HL-60/S4 treated with retinoic acid at 250 ng/mL for 4 days and 3 days (cell line): ENCODE measurements at regions not wholly inside any gene's neighbourhood (a gene's known extent, or its start where the extent isn't known, plus 50 kb on each side); places are given as distances from the start of the nearest gene placed in this dataset.

Experiments used
- in situ Hi-C: fragments of 300-500 bp; cut with MboI; formaldehyde crosslinking; loops from 2 replicates; pipeline ENCODE4 v1.7.0; 2022; ENCODE audit warnings: low sequenced_read_pairs

- in situ Hi-C loops: no loop called here
Measured at GRCh38 chr4:111761531-111761930, 383.7 kb upstream of the FAM241A start.

- in situ Hi-C loops: no loop called here
Measured at GRCh38 chr4:111770514-111770913, 374.7 kb upstream of the FAM241A start.

GRCh38 chr4:111773858-111774257, 371.4 kb upstream of the FAM241A start:
- in situ Hi-C loops: no loop called here

DNA sequence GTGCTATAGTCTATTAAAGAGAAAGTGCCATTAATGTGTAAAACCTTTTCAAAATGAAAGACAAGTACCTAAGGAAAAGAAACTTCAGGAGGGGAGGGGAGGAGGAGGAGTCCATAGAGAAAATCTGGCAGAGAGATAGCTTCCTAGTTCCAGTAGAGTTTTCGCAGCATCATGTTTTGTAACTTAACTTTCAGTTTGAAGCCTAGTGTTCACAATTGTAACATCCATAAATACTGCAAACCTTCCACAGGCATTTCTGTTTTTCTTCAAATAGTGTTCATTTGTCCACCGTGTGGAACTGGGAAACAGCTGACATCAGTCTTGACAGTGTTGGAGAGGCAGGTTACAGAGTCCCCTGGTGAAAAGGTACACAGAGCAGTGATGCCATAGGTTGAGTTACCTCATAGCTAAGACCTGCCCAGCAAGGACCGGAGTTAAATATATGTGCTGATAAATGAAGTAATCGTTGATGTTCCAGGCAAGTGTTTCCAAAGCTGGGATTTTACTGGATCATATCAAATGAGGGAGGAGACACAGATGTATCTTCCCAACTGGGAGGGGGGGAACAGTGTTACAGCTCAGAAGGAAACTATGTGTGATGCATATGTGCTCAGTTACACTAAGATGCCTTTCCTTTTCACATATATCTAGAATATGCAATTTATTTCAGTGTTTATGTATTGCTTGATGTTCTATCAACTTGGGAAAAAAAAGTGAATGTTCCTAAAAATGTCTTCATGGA, 369.5 kb upstream of the FAM241A start:
- in situ Hi-C loops: no loop called here

- in situ Hi-C loops: no loop called here
Measured at GRCh38 chr4:111776561-111776960, 368.7 kb upstream of the FAM241A start.

DNA sequence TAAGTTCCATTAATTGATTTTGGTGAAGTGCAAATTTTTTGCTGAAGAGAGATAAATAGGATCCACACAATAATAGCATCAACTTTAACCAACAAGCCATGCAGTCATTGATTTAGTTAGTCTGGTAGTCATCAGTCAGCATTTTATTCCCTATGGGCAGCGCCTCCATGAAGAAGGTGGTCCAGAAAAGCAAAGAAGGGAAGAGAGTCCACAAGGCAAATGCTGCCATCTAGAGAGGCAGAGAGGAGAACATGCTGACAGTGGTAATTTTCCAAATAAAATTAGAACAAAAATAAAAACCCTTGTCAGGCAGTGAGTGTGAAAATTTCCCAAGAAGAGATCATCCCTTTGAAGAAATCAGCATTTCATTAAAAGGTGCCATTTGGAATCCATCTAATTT, 366.7 kb upstream of the FAM241A start:
- in situ Hi-C loops: no loop called here

DNA sequence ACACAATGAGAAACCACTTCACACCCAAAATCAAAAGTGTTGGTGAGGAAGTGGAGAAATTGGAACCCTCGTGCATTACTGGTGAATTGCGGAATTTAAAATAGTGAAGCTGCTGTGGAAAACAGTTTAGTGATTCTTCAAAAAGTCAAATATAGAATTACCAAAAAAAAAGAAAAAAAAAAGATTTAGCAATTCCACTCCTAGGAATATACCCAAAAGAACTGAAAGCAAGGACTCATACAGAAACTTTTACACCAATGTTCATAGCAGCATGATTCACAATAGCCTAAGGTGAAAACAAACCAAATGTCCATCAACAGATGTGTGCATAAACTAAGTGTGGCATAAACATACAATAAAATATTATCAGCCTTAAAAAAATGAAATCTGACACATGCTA, 364.3 kb upstream of the FAM241A start:
- in situ Hi-C loops: no loop called here

- in situ Hi-C loops: no loop called here
Measured at GRCh38 chr4:111781611-111782010, 363.6 kb upstream of the FAM241A start.

GRCh38 chr4:111788099-111788498, 357.2 kb upstream of the FAM241A start:
- in situ Hi-C loops: no loop called here

- in situ Hi-C loops: no loop called here
Measured at GRCh38 chr4:111789901-111790640, 355.2 kb upstream of the FAM241A start.

DNA sequence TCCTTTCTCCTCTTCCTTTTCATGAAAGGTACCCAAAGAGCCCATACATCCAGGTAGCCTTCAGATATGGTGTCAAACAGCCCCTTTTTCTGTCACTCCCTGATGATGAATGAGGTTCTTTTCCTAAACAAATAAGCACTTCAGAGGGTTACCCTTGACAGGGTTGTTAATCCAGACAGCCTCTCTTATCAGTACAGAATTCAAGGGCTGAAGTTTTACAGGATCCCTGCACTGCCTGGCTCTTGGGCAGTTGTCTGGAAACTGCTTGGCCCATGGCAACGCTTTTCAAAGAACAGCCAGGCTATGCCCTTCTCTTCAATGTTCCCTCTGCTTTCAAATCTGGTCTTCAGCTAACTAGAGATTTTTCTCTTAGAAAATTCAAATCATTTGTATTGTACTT, 352.6 kb upstream of the FAM241A start:
- in situ Hi-C loops: no loop called here

GRCh38 chr4:111793433-111794091, 351.7 kb upstream of the FAM241A start:
- in situ Hi-C loops: no loop called here

- in situ Hi-C loops: no loop called here
Measured at GRCh38 chr4:111797455-111798163, 347.6 kb upstream of the FAM241A start.

GRCh38 chr4:111798840-111799239, 346.4 kb upstream of the FAM241A start:
- in situ Hi-C loops: no loop called here

- in situ Hi-C loops: no loop called here
Measured at GRCh38 chr4:111800551-111800950, 344.7 kb upstream of the FAM241A start.

DNA sequence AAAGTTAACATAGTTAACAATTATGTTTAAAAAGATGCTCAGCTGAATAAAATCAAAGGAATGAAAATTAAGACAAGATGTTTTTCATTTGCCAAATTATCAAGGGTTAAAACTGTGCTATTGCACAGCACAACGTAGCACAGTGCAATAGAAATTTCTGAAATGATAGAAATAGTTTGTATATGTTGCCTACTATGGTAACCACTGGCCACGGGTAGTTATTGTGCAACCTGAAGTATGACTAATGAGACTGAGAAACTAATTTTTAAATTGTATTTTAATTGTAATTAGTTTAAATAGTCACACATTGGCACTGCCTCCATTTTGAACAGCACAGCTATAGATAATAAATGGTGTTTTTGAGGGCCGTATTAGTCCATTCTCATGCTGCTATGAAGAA, 343.1 kb upstream of the FAM241A start:
- in situ Hi-C loops: no loop called here

GRCh38 chr4:111806331-111806730, 338.9 kb upstream of the FAM241A start:
- in situ Hi-C loops: no loop called here

- in situ Hi-C loops: no loop called here
Measured at GRCh38 chr4:111807576-111807975, 337.7 kb upstream of the FAM241A start.

GRCh38 chr4:111808174-111808573, 337.1 kb upstream of the FAM241A start:
- in situ Hi-C loops: no loop called here

- in situ Hi-C loops: no loop called here
Measured at GRCh38 chr4:111811661-111812060, 333.6 kb upstream of the FAM241A start.

DNA sequence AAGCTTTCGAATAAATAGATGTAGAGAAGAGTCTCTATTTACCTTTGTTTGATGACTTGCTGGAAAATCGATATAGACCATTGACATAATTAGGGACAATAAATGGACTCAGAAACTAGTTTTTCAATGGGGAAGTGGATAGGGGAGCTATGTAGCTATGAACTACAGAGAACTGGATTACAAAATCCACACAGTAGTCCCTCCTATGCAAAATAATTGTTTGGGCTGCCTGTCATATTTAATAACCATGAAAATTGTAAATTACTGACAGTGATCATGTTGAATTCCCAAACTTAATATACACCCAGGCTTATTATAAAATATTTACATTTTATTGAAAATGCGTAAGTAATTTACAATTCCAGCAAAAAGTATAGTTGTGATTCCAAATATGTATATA, 333.1 kb upstream of the FAM241A start:
- in situ Hi-C loops: no loop called here
